PC-3 (cell line): ENCODE measurements at regions not wholly inside any gene's neighbourhood (a gene's known extent, or its start where the extent isn't known, plus 50 kb on each side); places are given as distances from the start of the nearest gene placed in this dataset.

Experiments used
- CTCF ChIP-seq: fragments of 300-600 bp; sonication (generic); conservative IDR thresholded peaks from 2 replicates; pipeline ENCODE4 v1.5.1; 2017; ENCODE audit warnings: antibody characterized with exemption, low read depth, mild to moderate bottlenecking, low read length
- EZH2 ChIP-seq: fragments of 300-600 bp; sonication (generic); IDR thresholded peaks from one replicate; pipeline ENCODE4 v1.6.1; 2017; ENCODE audit warnings: antibody characterized with exemption, mild to moderate bottlenecking, low read length; ENCODE audit not compliant: unreplicated experiment
- EZH2phosphoT487 ChIP-seq: fragments of 300-600 bp; sonication (generic); IDR thresholded peaks from 2 replicates; pipeline ENCODE4 v1.6.1; 2018; ENCODE audit warnings: mild to moderate bottlenecking, antibody characterized with exemption, low read length, borderline replicate concordance

GRCh38 chr4:177611974-177612664 is 169.9 kb upstream of the AGA start:
- TF ChIP-seq CTCF = no peak
- TF ChIP-seq EZH2 = no peak
- no peak for TF ChIP-seq EZH2phosphoT487
